Frontal cortex (tissue), 3 donors: ENCODE measurements at regions not wholly inside any gene's neighbourhood (a gene's known extent, or its start where the extent isn't known, plus 50 kb on each side); places are given as distances from the start of the nearest gene placed in this dataset.
A peak's percentile ranks its signal among the peaks of the same experiment; 100 is the strongest.
"Not testable (repeated sequence)": the region's sequence is repeated elsewhere in the genome, so short reads cannot be mapped to it uniquely, and the experiment has no call there.

Experiments
- DNase-seq, 2 donors: peaks; one replicate each; pipeline ENCODE4 v3.0.0; 2012; ENCODE audit warnings: low spot score in 2 of 2
- FAIRE-seq: peaks from 2 replicates; lab custom pipeline; 2012; peaks lifted over from hg19 to GRCh38; lab: Jason Lieb, UNC
- donor health status: control.
- donor health status: control.
- donor health status: control.

DNA sequence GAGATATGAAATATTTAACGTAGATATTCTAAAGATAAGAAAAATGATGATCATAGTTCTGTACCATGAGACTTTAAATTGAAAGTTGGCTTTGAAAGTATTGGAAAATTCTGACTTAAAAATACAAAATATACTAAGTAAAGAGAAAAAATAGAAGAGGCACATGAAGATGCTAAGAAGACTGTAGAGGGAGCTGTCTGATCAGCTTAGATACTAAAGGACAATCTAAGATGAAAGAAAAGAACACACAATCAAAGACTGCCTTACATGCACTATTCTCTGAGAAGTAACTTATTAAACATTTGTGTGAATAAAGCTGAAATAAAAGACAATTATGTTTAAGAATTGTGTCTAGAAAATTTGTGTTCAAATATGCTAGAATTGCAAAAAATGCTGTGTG is 55.1 kb downstream of the RBMXL2 start:
- FAIRE-seq (peak; percentile 89), DNase-seq (peak in 1 of 2 donors; percentile 20)

DNA sequence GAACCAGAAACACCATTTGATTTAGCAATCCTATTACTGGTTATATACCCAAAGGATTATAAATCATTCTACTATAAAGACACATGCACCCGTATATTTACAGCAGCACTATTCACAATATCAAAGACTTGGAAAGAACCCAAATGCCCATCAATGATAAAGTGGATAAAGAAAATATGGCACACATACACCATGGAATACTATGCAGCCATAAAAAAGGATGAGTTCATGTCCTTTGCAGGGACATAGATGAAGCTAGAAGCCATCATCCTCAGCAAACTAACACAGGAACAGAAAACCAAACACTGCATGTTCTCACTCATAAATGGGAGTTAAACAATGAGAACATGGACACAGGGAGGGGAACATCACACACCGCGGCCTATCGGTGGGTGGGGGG is 61.3 kb downstream of the RBMXL2 start:
- DNase-seq, FAIRE-seq: not testable (repeated sequence)

DNA sequence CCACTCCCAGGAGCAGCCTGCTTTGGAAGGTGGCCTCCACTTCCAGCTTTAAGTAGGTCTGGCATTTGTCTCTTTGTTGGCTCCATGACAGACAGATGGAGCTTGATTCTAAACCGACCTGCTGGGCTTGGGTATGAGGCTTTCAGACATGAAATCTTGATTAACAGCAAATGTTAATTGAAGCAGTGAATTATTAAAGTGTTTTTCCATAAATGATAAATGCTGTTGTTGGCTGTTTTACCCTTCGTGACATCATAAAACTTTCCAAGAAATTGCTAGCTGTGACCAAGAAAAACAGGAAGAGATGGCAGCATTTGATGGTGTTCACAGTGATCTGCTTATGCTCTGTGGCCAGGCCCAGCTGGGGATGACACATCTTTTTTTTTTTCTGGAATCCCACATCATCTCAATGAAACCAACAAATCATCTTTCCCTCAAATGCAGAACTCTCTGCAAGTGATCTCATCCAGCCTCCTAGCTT is 66.1 kb downstream of the RBMXL2 start:
- FAIRE-seq (no peak), DNase-seq (no peak)

DNA sequence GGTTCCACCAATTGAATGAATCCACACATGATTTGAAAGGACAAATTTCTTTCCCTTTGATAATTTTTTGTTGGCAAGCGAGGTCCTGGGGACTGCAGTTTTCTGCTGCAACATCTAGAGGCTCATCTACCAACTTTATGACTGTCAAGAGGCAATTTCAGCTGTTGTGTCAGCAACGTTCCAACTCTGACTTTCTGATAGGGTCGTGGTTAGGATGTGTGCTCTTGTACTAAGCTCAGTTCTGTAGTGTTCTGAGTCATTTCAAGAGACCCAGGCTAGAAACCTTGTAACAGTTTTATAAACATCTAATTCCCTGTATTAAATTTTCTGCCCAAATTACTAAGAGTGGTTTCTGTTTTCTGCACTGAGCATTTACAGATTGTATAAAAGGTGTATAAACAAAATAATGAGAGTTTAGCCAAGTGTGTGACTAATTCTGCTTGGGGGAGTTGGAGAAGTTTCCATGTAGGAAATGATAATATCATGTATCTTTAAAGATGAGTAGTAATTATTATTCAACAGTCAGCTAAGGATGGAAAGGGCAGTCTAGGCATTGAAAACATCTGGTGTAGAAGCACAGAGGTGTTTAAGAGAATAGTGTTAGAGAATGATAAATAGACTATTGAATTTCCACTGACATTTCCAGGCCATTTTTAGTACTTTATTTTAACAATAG is 72.2 kb downstream of the RBMXL2 start:
- DNase-seq = no peak
- no peak for FAIRE-seq

DNA sequence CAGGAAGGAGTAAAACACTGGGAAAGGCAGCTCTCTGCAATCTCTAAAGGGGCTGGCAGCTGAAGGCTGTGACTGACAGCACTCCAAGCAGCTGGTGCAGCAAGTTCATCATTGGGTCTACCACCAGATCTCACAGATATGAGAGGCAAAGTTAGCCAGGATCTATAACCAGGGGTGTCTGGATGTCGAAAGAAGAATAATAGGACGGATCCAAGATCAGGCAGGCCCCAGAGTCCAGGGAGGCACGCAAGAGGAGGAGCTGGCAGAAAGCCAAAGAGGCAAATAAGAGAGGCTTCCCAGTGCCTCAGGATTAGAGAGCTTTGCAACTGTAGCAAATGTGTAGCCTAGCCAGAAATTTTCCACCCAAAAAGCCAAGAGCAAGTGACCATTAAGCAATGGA is 77.1 kb downstream of the RBMXL2 start:
- FAIRE-seq (no peak), DNase-seq (no peak)

DNA sequence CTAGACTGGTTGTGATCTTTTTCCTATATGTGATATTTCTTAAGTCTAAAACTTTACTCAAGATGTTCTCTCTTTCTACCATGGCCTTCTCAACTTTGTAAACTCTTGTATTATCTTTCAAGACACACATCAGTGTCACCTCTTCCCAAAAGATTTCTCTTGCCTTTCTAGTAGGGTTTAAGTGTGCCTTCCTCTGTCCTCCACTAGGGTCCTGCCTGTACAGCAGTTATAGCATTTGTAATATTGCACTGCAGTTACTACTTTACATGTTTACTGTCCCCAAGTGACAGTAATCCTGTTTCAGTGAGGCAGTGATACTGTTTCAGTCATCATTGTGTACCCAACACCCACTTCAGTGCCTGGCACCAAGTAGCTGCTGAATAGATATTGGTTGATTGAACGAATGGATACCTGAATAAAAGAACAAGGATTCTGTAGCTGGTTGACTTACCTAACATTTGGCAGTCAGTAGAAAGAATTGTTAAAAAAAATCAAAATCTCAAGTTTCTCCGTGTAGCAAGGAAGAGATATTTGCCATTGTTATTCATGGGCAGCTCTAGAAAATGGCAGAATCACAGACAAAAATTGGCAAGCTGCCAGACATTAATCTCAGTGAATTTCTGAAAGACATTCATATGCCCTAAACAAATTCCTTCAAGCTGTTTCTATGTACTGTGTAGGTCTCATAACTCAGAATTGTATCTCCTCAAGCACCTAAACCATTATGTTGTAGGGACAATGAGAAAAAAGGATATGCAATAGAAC is 79.4 kb downstream of the RBMXL2 start:
- FAIRE-seq = no peak

DNA sequence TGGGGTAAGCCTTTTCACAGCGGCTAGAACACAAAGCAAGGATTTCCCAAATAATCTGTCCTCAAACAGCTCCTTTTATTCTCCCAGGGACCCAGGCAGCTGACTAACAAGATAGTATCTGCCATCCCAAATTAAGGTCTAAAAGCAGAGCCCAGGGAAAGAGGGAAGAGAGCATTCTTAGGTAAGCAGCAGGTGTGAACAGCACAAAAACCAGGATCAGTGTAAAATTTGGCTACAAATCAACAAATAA is 79.9 kb downstream of the RBMXL2 start:
- DNase-seq (no peak), FAIRE-seq (no peak)

More for the DNA sequence above, 79.4 kb downstream of the RBMXL2 start:
- no peak for DNase-seq

DNA sequence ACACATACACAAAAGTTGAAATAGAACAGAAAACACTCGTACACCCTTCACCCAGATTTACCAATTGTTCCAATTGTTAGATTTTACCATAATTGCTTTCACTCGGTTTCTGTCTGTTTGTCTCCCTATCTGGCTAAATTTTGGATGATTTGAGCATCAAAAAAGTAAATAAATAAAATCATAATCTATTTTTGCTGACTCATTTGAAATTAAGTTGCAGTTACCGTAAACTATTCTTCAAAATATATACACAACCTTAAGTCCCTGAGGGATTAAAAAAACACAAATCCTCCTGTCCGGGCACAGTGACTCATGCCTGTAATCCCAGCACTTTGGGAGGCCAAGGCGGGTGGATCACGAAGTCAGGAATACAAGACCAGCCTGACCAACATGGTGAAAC is 81.3 kb upstream of the SYT9 start:
- FAIRE-seq (no peak), DNase-seq (no peak)

DNA sequence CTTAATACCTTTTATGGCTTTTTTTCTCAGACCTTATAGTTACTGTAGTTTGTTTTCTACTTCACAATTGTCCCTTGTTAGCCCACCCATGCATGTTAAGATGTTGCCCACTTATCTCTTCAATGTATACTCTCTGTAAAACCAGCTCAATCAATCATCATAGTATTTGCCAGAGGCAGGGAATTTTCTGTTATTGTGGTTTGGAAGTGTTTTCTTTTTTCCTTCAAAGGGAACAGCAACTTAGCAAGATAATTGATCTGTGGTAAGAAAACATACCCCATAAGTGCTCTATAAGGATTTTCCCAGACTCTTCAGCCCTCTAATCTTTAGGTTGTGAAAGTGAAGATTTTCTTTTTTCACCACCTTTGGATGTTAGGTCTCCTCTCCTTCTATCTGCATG is 76.7 kb upstream of the SYT9 start:
- FAIRE-seq (no peak), DNase-seq (no peak)

DNA sequence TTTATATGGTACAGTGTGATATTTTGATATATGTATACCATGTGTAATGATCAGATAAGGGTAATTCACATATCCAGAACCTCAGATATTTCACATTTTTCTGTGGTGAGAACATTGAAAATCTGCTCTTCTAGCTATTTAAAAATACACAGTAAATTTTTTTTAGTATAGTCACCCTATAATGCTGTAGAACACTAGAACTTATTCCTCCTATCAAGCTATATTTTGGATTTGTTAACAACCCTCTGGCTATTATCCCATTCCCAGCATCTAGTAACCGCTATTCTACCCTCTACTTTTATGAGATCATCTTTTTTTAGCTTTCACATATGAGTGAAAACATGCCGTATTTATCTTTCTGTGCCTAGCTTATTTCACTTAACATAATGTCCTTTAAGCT is 65.5 kb upstream of the SYT9 start:
- FAIRE-seq (no peak), DNase-seq (no peak)

DNA sequence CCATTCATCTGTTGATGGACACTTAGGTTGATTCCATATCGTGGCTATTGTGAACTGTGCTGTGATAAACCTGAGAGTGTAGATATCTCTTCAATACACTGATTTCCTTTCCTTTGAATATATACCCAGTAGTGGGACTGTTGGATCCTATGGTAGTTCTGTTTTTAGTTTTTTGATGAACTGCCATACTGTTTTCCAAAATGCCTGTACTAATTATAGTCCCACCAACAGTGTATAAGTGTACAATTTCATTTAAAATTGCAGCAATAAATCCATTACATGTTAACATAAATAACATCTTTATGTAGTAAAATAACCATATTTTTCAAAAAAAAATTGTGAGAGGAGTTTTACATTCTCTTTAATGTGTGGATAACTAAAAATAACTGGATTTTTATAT is 65.0 kb upstream of the SYT9 start:
- FAIRE-seq (no peak), DNase-seq (no peak)

DNA sequence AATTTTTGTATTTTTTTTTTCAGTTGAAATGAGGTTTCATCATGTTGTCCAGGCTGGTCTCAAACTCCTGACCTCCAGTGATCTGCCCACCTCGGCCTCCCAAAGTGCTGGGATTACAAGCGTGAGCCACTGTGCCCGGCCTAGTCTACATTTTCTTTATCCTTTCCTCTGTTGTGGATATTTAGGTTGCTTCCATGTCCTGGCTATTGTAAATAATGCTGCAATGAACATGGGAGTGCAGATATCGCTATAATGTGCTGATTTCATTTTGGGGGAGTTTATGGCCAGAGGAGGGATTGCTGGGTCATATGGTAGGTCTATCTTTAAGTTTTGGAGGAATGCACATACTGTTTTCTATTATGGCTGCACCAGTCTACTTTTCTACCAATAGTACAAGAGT is 58.9 kb upstream of the SYT9 start:
- not testable (repeated sequence) for DNase-seq, FAIRE-seq

DNA sequence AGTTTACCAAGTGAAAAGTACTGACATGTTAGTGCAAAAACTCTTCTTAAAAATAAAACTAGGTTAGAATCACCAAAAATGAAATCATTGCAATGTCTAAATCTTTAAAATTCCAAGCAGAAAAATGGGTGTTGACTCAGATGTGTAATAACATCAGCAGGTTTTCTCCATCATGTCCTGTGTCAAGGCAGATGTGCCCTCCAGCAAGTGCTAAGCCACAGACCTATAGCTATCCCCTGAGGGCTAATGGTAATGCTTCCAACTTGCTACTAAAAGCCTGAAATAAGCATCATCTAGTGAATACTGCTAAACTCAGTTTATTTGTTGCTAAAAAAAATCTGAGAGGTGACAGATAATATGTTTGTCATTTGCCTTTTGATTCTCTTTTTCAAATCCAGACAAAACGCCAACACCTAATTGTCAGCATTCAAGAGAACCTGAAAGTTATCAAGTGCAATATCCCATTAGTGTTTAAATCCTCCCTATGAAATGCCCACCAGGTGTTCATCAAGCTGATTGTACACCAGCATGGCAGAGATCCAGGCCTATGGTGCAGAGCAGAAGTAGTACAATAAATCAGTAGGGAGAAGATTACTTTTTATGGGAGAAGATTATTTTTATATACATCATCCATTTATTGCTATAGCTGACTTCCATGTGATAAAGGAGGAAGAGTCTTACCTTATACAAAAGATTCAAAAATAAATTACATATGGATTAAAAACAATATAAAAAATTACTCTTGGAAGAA is 55.1 kb upstream of the SYT9 start:
- DNase-seq (no peak), FAIRE-seq (no peak)

DNA sequence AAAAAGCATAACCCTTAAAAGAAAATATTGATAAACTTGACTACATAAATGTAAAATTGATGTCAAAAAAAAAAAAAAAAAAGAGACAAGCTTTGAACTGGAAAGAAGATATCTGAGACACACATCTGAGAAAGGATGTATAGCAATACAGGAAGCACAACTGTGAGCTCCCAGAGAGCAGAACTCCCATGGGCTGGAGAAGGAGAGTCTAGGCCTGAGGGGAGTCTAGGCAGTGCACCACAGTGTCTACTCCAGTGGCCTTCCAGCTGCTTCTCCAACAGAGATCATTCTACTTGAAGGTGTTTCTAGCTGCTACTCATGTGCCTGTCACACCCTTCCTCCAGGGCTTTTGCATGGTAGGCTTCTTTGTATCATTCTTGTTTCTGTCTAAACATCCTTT is 54.2 kb upstream of the SYT9 start:
- no peak for FAIRE-seq
- no peak for DNase-seq
